Gastrocnemius medialis (tissue), 4 donors: ENCODE measurements at regions not wholly inside any gene's neighbourhood (a gene's known extent, or its start where the extent isn't known, plus 50 kb on each side); places are given as distances from the start of the nearest gene placed in this dataset.

Source experiments
- ATAC-seq, 2 donors: fragments of 150-250 bp; one replicate each; pipeline ENCODE4 v1.9.1; 2016
- DNase-seq, 2 donors: peaks; one replicate each; pipeline ENCODE4 v3.0.0-alpha.2; 2019
- H3K27ac ChIP-seq, 4 donors: fragments of 200-600 bp; sonication (generic); 1 replicate in 1 of 4; 2 replicates in 3 of 4; pipeline ENCODE4 v1.5.1; 2016 to 2018; ENCODE audit warnings: mild to moderate bottlenecking in 2 of 4, moderate library complexity in 1 of 4
- H3K27me3 ChIP-seq, 3 donors: fragments of 200-600 bp; sonication (generic) in 2 of 3; 1 replicate in 1 of 3; 2 replicates in 2 of 3; pipeline versions ENCODE4 v1.5.1 to v1.6.0; 2016 to 2019; ENCODE audit warnings: mild to moderate bottlenecking in 1 of 3, moderate library complexity in 1 of 3
- H3K36me3 ChIP-seq, 2 donors: fragments of 200-600 bp; sonication (generic) in 1 of 2; one replicate each; pipeline ENCODE4 v1.5.1; 2017 to 2018
- H3K4me1 ChIP-seq, 2 donors: fragments of 200-600 bp; sonication (generic) in 1 of 2; one replicate each; pipeline ENCODE4 v1.5.1; 2016 to 2017; ENCODE audit warnings: mild to moderate bottlenecking in 2 of 2
- H3K4me3 ChIP-seq, 4 donors: fragments of 200-600 bp; sonication (generic) in 3 of 4; 1 replicate in 1 of 4; 2 replicates in 3 of 4; pipeline ENCODE4 v1.5.1; 2016 to 2019; ENCODE audit warnings: mild to moderate bottlenecking in 2 of 4
- H3K9me3 ChIP-seq, 3 donors: fragments of 200-600 bp; sonication (generic) in 2 of 3; 1 replicate in 1 of 3; 2 replicates in 2 of 3; pipeline ENCODE4 v1.5.1; 2016 to 2019
- POLR2A ChIP-seq, 2 donors: fragments of 450-650 bp; IDR thresholded peaks; one replicate each; pipeline ENCODE4 v1.6.1; 2017; ENCODE audit warnings: antibody characterized with exemption in 2 of 2, mild to moderate bottlenecking in 2 of 2, moderate library complexity in 2 of 2
- in situ Hi-C, 4 donors: fragments of 200-750 bp; cut with MboI; loops; one replicate each; pipeline versions ENCODE4 v1.15.0 to v1.8.0; 2017; ENCODE audit warnings: low sequenced_read_pairs in 4 of 4
- intact Hi-C: fragments of 100-400 bp; cut with DNase I; formaldehyde crosslinking; loops from one replicate; pipeline ENCODE4 v1.15.1; 2023; ENCODE audit warnings: low total_unique reads
- TF ChIP-seq, protein P1 (sequence below), 5 experiments: fragments of 450-650 bp in 3 of 5; fragments of 200-600 bp in 2 of 5; sonication (generic) in 2 of 5; IDR thresholded peaks in 4 of 5; conservative IDR thresholded peaks in 1 of 5; 1 replicate in 4 of 5; 2 replicates in 1 of 5; pipeline ENCODE4 v1.5.1; 2016 to 2019; ENCODE audit warnings: antibody characterized with exemption in 5 of 5, mild to moderate bottlenecking in 3 of 5, moderate library complexity in 3 of 5

DNA sequence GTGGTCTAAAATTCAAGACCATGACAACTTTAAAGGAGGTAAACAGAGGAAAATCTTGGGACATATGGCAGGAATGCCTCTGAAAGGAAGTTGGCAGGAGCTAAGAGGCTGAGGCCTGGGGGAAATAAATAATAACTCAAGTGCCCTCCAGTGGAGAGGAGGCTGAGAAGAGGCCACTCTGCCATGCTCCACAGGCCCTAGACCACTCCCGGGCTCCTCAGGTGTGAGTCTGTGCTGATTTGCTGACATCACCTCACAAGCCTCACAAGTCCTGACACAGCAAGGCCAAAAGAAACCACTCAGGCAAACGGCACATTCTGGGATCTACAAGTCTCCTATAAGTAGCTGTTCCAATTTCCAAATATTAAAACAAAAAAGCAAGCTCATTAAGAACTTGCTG is 91.0 kb upstream of the RIPOR2 start:
- no peak for TF ChIP-seq POLR2A (IDR thresholded peaks at IDR 0.05)
- TF ChIP-seq, protein P1, sequence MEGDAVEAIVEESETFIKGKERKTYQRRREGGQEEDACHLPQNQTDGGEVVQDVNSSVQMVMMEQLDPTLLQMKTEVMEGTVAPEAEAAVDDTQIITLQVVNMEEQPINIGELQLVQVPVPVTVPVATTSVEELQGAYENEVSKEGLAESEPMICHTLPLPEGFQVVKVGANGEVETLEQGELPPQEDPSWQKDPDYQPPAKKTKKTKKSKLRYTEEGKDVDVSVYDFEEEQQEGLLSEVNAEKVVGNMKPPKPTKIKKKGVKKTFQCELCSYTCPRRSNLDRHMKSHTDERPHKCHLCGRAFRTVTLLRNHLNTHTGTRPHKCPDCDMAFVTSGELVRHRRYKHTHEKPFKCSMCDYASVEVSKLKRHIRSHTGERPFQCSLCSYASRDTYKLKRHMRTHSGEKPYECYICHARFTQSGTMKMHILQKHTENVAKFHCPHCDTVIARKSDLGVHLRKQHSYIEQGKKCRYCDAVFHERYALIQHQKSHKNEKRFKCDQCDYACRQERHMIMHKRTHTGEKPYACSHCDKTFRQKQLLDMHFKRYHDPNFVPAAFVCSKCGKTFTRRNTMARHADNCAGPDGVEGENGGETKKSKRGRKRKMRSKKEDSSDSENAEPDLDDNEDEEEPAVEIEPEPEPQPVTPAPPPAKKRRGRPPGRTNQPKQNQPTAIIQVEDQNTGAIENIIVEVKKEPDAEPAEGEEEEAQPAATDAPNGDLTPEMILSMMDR (IDR thresholded peaks at IDR 0.05 in 4 of 5, conservative IDR thresholded peaks at IDR 0.05 in 1 of 5): no peak
- no peaks in the 10 kb centered on the region for H3K9me3 ChIP-seq
- no peak overlapping the region for H3K4me3 ChIP-seq
- intact Hi-C loops: no loop called here
- no peaks in the 10 kb centered on the region for H3K36me3 ChIP-seq
- DNase-seq: no peak
- H3K4me1 ChIP-seq: no peaks in the 10 kb centered on the region
- H3K27me3 ChIP-seq: no peaks in the 10 kb centered on the region
- in situ Hi-C loops: no loop called here
- no peak for ATAC-seq
- no peak overlapping the region for H3K27ac ChIP-seq

DNA sequence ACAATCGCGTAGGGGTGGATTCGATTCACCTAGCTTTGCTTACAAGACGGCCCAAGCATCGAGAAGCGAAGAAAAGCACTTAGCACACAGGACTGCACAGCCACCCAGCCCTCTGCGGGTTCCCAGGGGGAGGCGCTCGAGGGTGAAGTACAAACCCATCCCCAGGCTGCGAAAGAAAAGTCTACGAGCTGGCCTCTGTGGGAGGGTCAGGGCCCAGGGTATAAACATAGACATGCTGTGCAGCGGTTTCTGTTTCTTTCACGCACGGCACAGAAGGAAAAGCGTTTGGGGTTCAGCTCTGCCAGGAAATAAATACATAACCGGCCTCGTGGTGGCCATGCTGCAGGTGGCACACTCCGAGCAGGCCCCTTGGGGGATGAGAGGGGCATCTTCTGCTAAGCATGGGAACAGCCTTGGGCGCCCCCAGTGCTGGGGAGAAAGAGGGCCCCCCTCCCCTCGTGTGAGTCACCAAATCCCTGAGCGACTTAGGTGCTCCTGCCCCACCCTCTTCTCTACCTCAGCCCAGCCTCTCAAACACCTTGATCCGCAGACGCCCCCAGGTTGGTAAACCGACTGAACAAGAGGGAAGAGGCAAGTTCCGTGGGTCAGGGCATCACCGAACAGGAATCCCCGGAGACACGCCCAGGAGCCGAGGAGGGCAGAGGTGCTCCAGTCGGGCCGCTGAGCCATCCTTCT is 91.6 kb upstream of the RIPOR2 start:
- Histone ChIP-seq H3K27ac (no peak overlapping the region), H3K9me3 (no peaks in the 10 kb centered on the region), H3K27me3 (no peaks in the 10 kb centered on the region), H3K4me3 (no peak overlapping the region), H3K36me3 (no peaks in the 10 kb centered on the region), H3K4me1 (no peaks in the 10 kb centered on the region)
- TF ChIP-seq, protein P1 (IDR thresholded peaks at IDR 0.05 in 4 of 5, conservative IDR thresholded peaks at IDR 0.05 in 1 of 5): no peak
- TF ChIP-seq POLR2A (IDR thresholded peaks at IDR 0.05): no peak
- no peak for ATAC-seq
- in situ Hi-C loops: no loop called here
- no peak for DNase-seq
- intact Hi-C loops: no loop called here

DNA sequence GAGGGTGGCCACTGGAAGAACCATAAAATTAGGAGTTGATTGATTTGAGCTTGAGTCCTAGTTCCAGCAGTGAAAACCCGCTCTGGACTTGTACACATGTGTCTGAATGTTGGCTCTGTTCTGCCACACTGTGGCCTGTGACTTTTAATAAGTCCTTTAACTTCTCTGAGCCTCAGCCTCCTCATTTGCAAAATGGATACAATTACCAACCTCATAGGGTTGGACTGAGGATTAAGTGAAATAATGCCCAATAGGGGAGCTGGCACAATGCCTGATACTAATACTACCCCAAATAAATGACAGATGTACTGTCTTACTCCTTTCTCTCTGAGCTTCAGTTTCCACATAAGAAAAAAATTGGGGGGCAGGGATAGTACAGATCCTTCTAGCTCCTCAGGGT is 92.6 kb upstream of the RIPOR2 start:
- Histone ChIP-seq H3K27me3 (no peaks in the 10 kb centered on the region), H3K4me3 (no peak overlapping the region), H3K4me1 (no peaks in the 10 kb centered on the region), H3K27ac (no peak overlapping the region), H3K36me3 (no peaks in the 10 kb centered on the region), H3K9me3 (no peaks in the 10 kb centered on the region)
- in situ Hi-C loops (no loop called here), intact Hi-C loops (no loop called here)
- ATAC-seq (no peak), DNase-seq (no peak)
- no peak for TF ChIP-seq POLR2A (IDR thresholded peaks at IDR 0.05)
- TF ChIP-seq, protein P1 (IDR thresholded peaks at IDR 0.05 in 4 of 5, conservative IDR thresholded peaks at IDR 0.05 in 1 of 5): no peak

DNA sequence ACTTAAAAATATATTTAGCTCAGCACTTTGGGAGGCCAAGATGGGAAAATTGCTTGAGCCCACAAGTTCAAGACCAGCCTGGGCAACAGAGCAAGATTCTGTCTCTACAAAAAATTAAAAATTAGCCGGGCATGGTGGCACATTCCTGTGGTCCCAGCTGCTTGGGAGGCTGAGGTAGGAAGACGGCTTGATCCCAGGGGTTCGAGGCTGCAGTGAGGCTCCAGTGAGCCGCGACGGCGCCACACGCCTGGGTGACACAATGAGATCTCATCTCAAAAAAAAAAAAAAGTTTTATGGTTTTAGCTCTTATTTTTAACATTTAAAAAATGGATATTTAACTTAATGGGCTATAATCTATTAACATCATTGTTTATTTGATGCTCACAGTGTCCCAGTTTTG is 97.2 kb upstream of the RIPOR2 start:
- H3K27me3 ChIP-seq: no peaks in the 10 kb centered on the region
- in situ Hi-C loops (no loop called here), intact Hi-C loops (no loop called here)
- no peaks in the 10 kb centered on the region for H3K4me1 ChIP-seq
- TF ChIP-seq, protein P1 (IDR thresholded peaks at IDR 0.05 in 4 of 5, conservative IDR thresholded peaks at IDR 0.05 in 1 of 5): no peak
- no peak for TF ChIP-seq POLR2A (IDR thresholded peaks at IDR 0.05)
- H3K27ac ChIP-seq: no peak overlapping the region
- no peaks in the 10 kb centered on the region for H3K36me3 ChIP-seq
- ATAC-seq: no peak
- DNase-seq: no peak
- H3K4me3 ChIP-seq: no peak overlapping the region
- no peaks in the 10 kb centered on the region for H3K9me3 ChIP-seq

DNA sequence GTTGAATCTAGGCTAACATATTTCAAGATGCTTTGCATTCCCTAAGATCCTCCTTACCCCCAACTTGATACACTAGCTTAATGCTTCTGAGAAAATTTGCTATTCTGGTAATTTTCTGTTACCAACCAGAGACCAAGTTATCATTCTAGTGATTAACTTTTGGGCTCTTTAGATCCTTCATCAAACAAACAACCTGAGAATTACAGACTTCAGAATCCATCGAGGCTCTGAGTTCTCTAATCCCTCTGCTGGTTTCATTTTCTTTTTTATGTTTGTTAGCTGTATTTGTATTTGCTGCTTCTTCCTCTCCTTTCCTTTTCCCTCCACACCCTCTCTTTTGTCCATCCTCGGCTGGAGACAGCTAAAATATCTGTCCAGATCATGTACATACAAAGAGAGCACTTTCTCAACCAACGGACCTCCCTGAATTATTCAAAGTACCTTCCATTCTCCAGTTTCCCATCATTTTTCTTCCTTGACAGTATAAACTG is 98.7 kb upstream of the RIPOR2 start:
- Histone ChIP-seq H3K36me3 (no peaks in the 10 kb centered on the region), H3K9me3 (no peaks in the 10 kb centered on the region), H3K27me3 (no peaks in the 10 kb centered on the region), H3K4me1 (no peaks in the 10 kb centered on the region), H3K4me3 (no peak overlapping the region), H3K27ac (no peak overlapping the region)
- no peak for ATAC-seq
- in situ Hi-C loops: no loop called here
- DNase-seq: no peak
- TF ChIP-seq, protein P1 (IDR thresholded peaks at IDR 0.05 in 4 of 5, conservative IDR thresholded peaks at IDR 0.05 in 1 of 5): no peak
- TF ChIP-seq POLR2A (IDR thresholded peaks at IDR 0.05): no peak
- intact Hi-C loops: no loop called here
